HG03565 (cell line): ENCODE measurements at regions not wholly inside any gene's neighbourhood (a gene's known extent, or its start where the extent isn't known, plus 50 kb on each side); places are given as distances from the start of the nearest gene placed in this dataset.

Source experiments
- ATAC-seq: cut with Tn5 transposase; IDR thresholded peaks from one replicate; pipeline ENCODE4 v1.9.1; 2021; ENCODE audit warnings: mild to moderate bottlenecking, moderate library complexity; ENCODE audit not compliant: unreplicated experiment

DNA sequence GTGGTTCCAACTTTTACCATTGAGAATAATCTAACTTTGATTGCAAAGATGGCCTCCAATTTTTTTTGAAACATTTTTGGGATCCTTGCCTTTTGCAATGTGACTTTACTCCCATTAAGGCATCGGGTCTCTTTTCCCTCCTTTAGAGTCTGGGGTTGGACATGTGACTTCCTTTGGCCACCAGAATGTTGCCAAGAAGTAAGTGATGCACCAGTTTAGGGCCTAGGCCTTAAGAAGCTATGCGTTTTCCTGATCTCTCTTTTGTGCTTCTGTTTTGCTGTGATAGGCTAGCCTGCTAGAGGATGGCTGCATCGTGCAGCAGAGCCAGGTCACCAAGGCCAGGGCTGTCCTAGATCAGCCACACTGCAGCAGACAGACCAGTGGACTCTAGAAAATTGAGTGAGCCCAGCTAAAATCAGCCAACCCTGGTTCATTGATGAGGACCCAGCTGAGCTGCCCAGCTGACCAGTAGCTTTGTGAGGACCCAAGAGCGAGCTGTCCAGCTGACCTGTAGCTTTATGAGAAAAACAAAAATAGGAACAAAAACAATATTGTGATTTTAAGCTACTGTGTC lies 594.0 kb upstream of the JAG1 start:
- ATAC-seq: no peak

DNA sequence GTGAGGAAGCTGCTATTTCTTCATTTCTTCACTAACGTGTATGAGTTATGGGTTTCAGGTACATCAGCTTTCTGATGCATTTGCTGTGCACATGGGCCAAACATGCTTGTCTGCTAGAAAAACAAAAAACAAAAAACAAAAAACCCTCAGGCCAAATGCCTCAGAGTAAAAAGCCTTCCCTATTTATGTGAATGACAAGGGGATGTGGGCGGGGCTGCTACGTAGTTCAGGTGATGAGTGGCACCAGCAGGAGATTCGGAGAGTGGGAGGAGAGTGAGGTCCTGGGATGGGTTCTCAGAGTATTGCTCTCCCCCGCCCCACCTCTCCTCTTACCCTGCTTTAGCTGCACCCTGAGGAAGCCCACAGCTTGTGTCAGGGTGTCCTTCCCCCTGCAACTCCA lies 596.8 kb upstream of the JAG1 start:
- ATAC-seq: no peak

DNA sequence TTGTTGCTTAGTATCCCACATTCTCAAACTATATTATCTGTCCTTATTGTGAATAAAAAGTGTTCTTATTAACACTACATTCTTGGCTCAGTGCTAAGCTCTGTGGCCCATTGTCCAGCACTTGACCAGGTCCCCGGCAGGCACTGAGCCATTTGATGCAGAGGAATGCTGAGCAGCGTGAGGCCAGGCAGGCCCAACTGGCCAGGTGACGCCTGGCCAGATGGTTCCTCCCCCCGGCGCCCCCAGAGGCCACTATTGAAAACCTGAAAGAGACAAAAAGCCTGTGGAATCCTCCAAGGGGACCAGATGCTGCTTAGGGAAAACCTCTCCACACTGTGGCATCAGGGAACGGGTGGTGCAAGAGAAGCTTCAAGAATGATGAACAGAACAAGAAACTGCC lies 597.5 kb upstream of the JAG1 start:
- ATAC-seq: no peak

DNA sequence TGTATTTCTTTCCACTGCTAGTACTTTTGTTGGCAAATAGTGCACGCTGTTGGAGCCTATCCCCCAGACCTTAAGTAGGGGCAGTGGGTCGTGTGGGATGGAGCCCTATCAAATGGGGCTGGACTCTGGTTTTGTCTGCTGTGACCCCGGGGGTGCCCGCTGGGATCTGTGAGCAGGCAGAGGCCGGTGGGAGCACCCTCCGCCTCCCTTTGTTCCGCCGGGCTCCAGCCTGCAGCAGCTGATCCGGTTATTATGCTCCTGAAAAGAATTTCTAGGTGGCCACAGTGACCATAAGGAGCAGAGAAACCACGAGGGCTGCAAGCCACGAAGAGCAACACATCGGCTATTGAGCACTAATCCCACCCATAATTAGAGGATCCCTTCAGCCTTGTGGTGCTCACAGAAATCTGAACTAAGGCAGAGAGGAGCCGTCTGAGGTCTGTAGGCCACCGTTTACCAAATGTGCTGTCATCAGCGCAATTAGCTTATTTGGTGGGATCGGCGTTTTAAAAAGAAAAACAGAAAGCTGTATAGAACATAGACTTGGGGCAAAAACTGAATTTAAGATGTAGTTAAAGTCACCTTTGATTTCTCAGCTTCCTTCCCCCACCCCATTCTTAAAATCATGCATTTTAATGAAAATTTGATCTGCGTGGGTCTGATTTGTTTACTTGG lies 598.3 kb upstream of the JAG1 start:
- ATAC-seq: no peak

DNA sequence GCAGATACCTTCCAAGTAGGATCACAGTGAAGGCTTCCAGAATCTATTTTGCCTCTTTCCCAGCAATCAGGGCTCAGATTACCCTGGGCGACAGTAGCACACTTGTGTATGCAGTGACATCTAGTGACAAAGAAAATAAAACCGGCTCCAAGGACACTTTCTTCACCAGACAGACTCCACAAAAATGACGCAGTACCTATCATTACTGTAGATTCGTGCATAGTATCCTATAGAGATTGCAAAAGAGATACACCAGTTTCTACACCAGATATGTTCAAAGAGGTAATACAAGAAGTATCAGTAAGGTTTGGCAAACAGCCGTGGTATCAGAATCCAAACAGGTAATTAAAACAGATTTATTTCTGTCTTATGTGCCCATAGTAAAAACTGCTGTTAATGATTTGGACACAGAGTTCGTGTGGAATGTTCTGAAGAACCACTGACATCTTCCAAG lies 600.4 kb upstream of the JAG1 start:
- ATAC-seq: peak; percentile 55

DNA sequence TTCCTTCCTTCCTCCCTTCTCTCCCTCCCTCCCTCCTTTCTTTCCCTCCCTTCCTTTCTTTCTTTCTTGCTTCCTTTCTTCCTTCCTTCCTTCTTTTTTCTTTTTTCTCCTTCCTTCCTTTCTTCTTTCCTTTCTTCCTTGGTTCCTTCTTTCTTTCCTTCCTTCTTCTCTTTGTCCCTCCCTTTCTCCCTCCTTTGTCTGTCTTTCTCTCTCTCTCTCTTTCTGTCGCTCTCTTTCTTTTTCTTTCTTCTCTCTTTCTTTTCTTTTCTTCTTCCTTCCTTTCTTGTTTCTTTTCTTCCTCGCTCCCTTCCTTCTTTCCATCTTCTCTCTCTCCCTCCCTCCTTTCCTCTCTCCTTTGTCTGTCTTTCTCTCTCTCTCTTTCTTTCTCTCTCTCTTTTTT lies 601.9 kb upstream of the JAG1 start:
- no peak for ATAC-seq

DNA sequence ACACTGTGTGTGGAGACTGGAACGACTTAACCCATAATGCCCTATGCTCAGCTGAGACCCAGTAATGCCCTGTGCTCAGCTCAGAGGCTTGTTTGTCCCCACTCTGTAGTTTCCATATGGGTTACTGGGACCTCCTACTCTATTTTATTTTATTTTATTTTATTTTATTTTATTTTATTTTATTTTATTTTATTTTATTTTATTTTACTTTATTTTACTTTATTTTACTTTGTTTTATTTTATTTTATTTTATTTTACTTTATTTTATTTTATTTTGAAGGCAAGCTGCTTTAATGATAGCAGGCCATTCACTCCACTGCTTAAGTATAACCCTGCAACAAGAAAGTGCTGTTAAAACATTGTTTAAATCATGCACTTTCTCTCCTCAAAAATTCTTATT lies 603.4 kb upstream of the JAG1 start:
- ATAC-seq: no peak

DNA sequence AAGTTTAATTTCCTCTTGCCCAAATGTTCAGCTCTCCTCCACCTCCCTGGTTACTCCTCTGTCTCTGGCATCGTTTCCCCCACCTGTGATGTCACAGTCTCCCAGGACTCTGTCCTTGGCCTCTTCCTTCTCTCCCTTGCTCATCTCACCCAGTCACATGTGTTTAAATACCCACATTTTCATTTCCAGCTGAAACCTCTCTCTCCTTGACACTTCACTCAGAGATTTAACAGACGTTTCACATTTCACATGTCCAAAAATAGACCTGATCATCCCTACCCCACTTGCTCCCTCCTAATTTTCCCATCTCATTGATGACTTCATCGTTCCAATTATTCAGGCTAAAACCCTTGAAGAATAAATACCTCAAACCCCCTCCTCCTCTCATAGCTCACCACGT lies 604.1 kb upstream of the JAG1 start:
- ATAC-seq: no peak

DNA sequence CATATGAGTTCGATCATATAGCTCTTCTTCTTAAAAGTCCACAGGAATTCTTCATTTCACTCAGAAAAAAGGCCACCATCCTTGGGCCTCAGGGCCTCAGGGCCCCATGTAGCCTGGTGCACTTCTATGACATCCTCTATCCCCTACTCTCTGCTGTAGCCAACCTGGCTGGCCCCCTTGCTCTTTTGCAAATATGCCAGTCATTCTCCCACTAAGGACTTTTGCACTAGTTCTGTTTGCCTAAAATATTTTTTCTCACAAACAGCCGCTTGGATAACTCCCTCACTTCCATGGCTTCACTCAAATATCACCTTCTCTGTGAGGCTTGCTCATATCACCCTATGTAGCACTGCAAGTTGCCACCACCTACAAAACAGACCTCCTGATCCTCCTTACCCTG lies 604.7 kb upstream of the JAG1 start:
- no peak for ATAC-seq

DNA sequence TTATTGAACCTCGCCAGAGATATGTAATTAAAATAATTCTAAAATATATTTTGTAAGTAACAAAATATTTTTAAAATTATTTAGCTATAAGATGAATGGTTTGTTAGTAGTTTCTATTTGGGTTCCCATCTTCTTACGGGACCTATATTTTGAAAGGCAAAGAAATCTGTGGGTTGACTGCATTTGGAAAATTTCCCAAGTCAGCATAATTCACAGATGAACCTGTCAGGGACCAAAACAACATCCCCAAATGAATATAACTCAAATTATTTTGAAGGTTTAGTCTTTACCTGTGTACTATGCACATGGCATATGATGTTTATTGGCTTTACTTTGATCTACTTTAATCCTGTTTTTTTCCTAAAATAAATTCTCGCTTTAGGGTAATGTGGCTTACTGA lies 607.4 kb upstream of the JAG1 start:
- ATAC-seq: no peak

DNA sequence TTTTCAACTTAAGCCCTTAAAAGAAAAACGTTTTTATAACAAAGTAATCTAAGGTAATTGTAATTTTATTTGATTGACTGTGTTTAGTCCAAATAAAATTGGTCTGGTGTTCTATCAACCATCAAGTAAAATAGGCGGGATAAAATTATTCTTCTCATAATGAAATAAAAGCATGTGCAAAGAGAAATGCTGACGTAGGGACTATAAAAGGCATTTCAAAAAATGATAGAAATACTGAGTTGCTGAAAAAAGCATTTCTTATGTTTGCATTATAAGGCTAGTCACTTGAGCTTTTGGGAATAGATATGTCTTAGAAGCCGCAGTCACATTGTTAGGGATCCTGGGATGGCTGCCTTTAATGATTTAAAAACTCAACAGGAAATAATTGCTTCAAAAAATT lies 608.0 kb upstream of the JAG1 start:
- no peak for ATAC-seq

DNA sequence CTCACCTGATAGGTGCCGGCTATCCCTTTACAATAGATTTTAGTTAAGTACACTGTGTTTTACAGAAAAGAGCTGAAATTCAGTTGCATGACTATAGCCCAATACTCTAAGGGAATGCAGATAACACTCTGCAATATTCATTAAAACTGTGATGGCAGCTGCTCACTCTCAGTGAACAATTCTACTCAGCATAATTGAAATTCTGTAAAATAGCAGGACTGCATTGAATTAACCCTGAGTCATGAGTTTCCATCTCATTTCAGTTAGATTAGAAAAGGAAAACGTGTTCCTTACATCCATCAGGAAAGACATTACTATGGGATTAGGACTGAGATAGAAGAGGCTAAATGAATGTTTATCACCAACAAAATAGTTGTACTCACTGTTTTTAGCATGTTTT lies 613.3 kb upstream of the JAG1 start:
- no peak for ATAC-seq

DNA sequence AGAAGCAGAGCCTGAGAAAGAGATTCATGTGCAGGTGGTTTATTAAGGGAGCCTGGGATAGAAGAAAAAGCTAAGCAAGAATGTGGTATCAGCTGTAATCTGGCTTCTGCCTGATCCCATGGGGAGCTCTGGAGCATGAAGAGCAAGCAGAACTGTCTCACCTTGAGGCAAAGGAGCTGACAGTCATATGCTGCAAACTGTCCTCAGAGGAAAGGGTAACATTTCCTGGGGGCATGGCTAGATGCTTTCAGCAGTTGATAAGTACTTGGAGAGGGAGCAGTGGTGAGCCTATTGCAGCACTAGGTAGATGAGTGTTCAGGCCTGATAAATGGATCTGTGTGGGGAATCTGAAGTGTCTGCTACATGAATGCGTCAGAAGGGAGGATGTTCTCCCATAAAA lies 621.5 kb upstream of the BTBD3 start:
- no peak for ATAC-seq

DNA sequence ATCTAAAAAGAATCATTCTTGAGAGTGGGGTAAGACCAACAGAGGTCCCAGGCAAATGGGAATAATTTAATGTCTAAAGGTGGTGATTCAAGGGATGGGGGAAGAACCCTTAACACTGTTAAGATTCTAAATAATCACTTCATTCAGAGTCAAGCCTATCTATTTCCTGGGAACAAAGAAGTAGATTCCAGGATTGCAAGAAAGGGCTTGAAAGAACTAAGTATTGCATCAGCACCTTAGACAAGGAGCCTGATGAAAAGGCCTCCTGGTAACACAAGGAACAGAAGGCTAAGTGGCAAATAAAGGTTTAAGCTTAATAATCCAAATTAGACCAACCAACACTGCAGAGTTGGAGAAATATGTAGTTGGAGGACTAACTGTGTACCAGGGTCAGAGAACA lies 620.7 kb upstream of the BTBD3 start:
- ATAC-seq: no peak

DNA sequence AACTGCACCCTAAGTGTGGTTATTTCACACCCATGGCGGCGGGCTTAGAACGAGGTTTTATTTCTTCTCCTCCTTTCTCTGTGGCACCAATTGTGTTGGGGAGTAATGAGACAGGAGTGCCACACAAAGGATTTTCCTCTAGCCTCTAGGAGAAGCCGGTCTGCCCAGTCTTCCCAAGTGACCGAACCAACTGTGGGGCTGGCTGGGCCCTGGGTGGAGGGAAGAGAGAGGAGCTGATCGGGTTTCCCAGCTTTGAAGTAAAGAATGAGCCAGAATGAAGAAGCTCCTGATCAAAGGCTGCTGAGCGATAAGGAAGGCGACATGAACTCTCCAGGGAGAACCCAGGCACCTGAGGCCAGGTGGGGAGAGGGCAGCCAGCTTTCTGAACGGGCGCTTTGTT lies 616.0 kb upstream of the BTBD3 start:
- no peak for ATAC-seq

DNA sequence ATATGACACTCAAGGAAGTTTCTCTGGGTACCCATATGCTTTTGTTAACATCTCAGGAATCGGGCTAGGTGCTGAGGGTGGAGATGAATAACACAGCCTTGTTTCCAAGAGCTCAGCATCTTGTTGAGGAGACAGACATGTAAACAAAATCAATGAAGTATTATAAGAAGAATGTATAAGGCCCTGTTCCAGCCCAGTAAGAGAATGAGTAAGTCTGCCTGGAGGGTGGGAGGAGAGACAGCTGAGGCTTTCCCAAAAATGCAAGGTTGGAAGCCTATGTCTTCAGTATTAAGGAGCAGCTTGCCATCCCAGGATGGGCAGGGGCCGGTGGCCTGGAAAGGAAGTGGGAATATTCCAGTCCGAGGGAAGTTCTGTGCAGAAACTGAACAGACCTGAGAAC lies 615.3 kb upstream of the BTBD3 start:
- no peak for ATAC-seq

DNA sequence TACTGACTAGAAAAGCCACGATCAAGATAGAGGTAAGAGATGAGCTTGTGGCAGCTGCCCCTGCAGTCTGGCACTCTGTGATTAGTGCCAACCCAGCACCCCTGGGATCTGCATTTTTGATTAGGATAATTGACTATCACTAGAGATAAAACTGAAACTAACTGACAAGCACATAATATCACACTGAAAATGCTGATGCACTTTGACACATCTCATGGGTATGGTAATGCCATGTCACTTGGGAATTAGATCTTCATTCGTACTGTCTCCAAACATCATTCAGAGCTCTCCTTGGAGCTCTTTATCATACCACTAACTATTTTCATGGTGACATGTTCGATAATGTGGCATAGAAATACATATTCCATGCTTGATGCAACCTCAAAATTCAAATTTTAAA lies 612.9 kb upstream of the BTBD3 start:
- ATAC-seq: no peak

DNA sequence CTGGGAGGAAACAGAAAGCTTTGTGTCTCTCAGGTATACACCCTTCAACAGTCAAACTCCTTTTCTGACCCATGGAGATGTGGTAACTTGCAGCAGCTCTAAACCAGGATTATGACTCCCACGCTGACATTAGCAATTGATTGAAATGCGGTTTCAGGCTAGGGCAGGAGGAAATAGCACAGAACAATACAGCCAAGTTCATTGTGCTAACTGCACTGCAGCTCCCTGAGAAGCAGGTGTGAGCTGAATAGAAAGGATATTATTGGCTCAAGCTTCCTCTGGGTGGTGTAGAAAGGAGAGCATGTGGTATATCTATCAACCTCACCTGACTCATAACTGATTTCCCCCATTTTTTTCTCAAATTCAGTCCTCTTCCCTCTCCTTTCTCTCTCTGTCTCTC lies 612.3 kb upstream of the BTBD3 start:
- ATAC-seq: no peak

DNA sequence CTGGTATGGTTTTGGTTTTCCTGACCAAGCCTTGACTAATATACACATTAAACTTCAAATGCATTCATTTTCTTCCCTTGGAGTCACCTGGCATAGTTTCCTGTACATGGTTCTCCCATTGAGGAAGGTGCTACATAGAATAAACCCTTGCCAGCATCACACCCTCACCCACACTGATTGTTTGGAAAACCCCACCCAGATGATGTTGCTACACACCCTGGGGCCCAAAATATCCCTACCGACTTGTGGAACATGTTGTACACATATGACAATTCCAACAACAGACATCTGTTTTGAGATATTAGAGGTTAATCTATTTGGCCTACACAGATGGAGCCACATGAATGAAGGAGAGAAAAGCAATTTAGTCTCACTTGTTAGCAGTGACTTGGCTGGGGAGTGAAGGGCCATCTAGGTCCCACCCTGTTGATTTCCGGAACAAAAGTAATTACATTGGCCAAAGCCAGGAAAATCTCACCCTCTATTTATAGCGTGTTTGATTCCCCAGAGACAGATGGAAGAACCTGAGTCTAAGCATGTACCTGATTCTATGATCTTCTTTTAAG lies 606.0 kb upstream of the BTBD3 start:
- ATAC-seq: no peak

DNA sequence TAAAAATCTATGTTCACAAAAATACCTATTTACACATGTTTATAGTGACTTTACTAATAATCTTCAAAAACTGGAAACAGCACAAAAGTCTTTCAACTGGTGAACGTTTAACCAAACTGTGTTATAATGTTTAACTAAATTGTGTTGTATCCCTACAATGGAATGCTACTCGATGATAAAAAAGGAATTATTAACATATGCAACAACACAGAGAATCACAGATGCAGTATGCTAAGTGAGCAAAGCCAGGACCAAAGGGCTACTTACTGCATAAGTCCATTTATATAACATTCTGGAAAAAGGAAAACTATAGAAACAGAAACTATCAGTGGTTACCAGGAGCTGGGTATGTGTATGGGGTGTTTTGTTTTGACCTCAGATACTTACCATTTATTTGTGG lies 602.2 kb upstream of the BTBD3 start:
- ATAC-seq: no peak

DNA sequence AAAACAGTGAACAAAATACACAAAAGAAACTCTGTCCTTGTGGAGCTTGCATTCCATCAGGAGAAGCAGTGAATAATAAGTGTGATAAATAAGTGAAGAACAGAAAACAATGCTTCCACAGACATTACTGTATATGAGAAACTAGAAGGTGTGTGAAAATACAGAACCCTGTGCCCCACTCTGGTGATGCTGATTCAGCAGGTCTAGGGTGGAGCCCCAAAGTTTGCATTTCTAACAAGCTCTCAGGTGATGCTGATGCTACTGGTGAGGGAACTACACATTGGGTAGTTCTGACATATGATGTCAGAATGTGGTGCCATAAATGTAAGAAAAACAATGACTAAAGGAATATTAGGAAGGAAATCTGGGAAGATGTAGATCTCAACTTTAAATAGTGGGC lies 601.4 kb upstream of the BTBD3 start:
- ATAC-seq: no peak

DNA sequence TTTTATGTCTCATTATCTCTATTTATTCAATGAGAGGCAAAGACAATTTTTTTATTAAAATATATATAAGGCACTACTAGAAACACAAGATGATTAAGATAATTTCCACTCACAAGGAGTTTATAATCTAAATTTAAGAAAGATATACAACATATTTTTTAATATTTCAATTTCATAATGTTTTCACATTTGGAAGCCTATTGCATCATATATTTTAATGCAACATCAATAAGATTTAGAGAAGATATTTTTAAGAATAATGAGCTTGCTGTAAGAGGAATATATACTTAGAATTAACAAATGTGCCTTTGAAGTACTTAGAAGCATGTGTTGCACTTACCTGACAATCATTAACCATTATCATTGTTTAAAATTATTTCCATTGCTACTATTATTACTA lies 597.7 kb upstream of the BTBD3 start:
- ATAC-seq: no peak

DNA sequence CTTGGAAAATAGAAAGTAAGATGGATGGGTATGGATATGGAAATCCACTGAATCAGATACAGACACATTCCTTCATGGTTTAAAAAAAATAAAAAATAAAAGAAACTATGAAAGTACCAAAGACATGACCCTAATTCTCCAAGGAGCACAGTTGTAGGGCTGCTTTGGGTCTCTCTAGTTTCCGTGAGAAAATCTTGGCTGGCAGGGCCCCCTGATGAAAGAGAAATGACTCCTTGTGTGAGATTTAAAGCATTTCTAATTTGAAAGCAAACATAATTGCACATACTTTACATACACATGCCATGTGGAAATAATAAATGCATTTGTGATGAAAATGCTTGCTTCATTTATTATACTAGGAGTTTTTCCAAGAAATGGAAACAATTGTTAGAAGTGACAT lies 593.9 kb upstream of the BTBD3 start:
- ATAC-seq: no peak
